ENCODE measurements at regions not wholly inside any gene's neighbourhood (a gene's known extent, or its start where the extent isn't known, plus 50 kb on each side); places are given as distances from the start of the nearest gene placed in this dataset.
"Not testable (repeated sequence)": the region's sequence is repeated elsewhere in the genome, so short reads cannot be mapped to it uniquely, and the experiment has no call there.

GRCh38 chr18:70397259-70397925 is 108.5 kb downstream of the SOCS6 start:
- no peak for DNase-seq (ENCODE audit: extremely low read depth, low read depth)
- no peak overlapping the region for H3K4me3 ChIP-seq (replicated peaks; ENCODE audit: low read depth, low read length)
- no peak for TF ChIP-seq CTCF (IDR thresholded peaks at IDR 0.05; ENCODE audit: low read depth, low read length, missing control alignments)

- not testable (repeated sequence) for H3K4me3 ChIP-seq (replicated peaks; ENCODE audit: low read depth, low read length); DNase-seq (ENCODE audit: extremely low read depth, low read depth)
Measured at GRCh38 chr18:70395771-70396170, 106.9 kb downstream of the SOCS6 start.

- H3K4me3 ChIP-seq (replicated peaks; ENCODE audit: low read depth, low read length) = no peak overlapping the region
- no peak for TF ChIP-seq CTCF (IDR thresholded peaks at IDR 0.05; ENCODE audit: low read depth, low read length, missing control alignments)
- no peak for DNase-seq (ENCODE audit: extremely low read depth, low read depth)
Measured at GRCh38 chr18:70394672-70395071, 105.8 kb downstream of the SOCS6 start.

- no peak for DNase-seq (ENCODE audit: extremely low read depth, low read depth)
- TF ChIP-seq CTCF (IDR thresholded peaks at IDR 0.05; ENCODE audit: low read depth, low read length, missing control alignments) = no peak
- H3K4me3 ChIP-seq (replicated peaks; ENCODE audit: low read depth, low read length) = no peak overlapping the region
Measured at GRCh38 chr18:70390371-70391090, 101.7 kb downstream of the SOCS6 start.

- H3K4me3 ChIP-seq (replicated peaks; ENCODE audit: low read depth, low read length) = not testable (repeated sequence)
Measured at GRCh38 chr18:70389036-70389435, 100.2 kb downstream of the SOCS6 start.

GRCh38 chr18:70387027-70387426 is 98.2 kb downstream of the SOCS6 start:
- no peak for DNase-seq (ENCODE audit: extremely low read depth, low read depth)
- no peak for TF ChIP-seq CTCF (IDR thresholded peaks at IDR 0.05; ENCODE audit: low read depth, low read length, missing control alignments)
- H3K4me3 ChIP-seq (replicated peaks; ENCODE audit: low read depth, low read length) = no peak overlapping the region

More at GRCh38 chr18:70389036-70389435, 100.2 kb downstream of the SOCS6 start:
- DNase-seq (ENCODE audit: extremely low read depth, low read depth) = not testable (repeated sequence)

- no peak for TF ChIP-seq CTCF (IDR thresholded peaks at IDR 0.05; ENCODE audit: low read depth, low read length, missing control alignments)
- DNase-seq (ENCODE audit: extremely low read depth, low read depth) = no peak
- H3K4me3 ChIP-seq (replicated peaks; ENCODE audit: low read depth, low read length) = no peak overlapping the region
Measured at GRCh38 chr18:70386582-70386981, 97.7 kb downstream of the SOCS6 start.

GRCh38 chr18:70385474-70385873 is 96.6 kb downstream of the SOCS6 start:
- no peak overlapping the region for H3K4me3 ChIP-seq (replicated peaks; ENCODE audit: low read depth, low read length)
- no peak for TF ChIP-seq CTCF (IDR thresholded peaks at IDR 0.05; ENCODE audit: low read depth, low read length, missing control alignments)
- no peak for DNase-seq (ENCODE audit: extremely low read depth, low read depth)
